RCC 7860 (cell line): ENCODE measurements at regions not wholly inside any gene's neighbourhood (a gene's known extent, or its start where the extent isn't known, plus 50 kb on each side); places are given as distances from the start of the nearest gene placed in this dataset.

Source experiments
- DNase-seq: peaks from one replicate; pipeline ENCODE4 v3.0.0-alpha.2; 2015; ENCODE audit warnings: low spot score
- FAIRE-seq: peaks from 2 replicates; lab custom pipeline; 2012; peaks lifted over from hg19 to GRCh38; lab: Jason Lieb, UNC

GRCh38 chr4:41451961-41452360 lies 86.0 kb upstream of the LIMCH1 start:
- no peak for DNase-seq

GRCh38 chr4:41452484-41453225 lies 85.3 kb upstream of the LIMCH1 start:
- no peak for FAIRE-seq
- no peak for DNase-seq

More at GRCh38 chr4:41451961-41452360, 86.0 kb upstream of the LIMCH1 start:
- no peak for FAIRE-seq

GRCh38 chr4:41454423-41454822 lies 83.5 kb upstream of the LIMCH1 start:
- DNase-seq (no peak), FAIRE-seq (no peak)

- FAIRE-seq (no peak), DNase-seq (no peak)
These were observed 82.8 kb upstream of the LIMCH1 start for GRCh38 chr4:41455206-41455605.

- FAIRE-seq, result no peak
- DNase-seq, result no peak
These were observed 81.3 kb upstream of the LIMCH1 start for GRCh38 chr4:41456559-41457101.

DNA sequence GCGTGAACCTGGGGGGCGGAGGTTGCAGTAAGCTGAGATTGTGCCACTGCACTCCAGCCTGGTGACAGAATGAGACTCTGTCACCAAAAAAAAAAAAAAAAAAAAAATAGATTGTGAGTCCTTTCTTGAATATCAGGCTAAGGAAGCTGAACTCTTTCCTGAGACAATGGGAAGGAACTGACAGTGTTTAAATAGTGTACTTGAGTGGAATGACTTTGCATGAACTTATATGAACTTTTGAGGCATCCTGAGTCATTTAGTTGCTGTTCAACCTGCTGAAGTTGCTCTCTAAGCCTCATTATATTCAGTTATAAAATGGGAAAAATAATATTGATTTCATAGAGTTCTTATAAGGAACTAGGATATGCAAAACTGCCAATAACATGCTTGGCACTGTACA lies 79.3 kb upstream of the LIMCH1 start:
- no peak for DNase-seq
- FAIRE-seq, result no peak

- FAIRE-seq, result no peak
- DNase-seq, result no peak
These were observed 77.3 kb upstream of the LIMCH1 start for GRCh38 chr4:41460641-41461040.

DNA sequence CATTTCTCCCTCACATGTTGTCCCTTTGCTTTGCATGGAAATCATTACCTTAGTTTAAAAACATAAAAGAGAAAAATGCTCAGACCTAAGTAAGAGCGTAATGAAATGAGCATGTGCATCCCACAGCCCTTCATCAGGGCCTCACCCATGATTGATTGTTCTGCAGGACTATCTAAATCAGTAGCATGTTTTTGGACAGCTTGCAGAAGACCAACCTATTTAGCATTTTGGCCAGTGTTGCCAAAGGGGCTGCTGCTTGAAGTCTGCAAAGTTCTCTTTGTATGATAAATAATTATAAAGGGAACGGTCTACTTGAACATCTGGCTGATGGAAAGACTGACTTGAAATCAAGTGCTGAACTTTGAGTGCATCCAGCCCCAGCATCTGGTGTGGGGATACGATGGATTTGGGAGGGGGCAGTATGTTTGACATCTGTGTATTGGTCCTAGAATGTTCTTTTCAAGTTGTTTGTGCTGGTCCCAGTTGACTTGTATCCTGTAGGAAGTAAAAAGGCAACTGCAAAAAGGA lies 76.1 kb upstream of the LIMCH1 start:
- FAIRE-seq, result no peak
- DNase-seq, result no peak

DNA sequence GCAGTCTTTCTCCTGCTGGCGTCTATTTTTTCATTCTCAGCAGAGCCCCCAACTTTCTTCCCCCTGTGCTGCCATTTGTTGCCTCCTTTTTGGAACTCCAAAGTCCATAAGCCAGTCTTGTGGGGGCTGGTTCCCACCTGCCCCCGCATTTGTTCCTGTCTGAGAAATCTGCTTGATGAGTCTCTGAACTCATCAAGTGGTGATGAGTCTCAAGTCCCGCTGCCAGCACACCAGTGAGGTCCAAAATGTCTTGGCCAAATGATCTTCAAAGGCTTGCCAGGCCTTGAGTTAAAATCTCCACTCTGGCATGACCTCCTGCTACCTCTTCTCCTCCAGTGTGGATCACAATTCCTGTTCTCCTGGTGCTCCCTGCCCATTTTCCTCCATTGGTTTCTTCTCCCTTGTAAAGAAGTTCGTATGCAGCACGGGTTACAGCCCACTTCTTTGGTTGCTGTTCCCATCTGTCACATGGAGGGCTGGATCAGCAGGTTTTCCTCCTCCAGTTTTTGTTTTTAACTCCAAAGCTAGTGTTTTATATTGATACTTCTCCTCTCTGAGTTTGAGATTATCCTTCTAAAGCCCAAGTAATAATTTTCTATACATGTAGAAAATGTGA lies 72.7 kb upstream of the LIMCH1 start:
- DNase-seq, result no peak
- no peak for FAIRE-seq

- FAIRE-seq, result no peak
- DNase-seq, result no peak
These were observed 71.7 kb upstream of the LIMCH1 start for GRCh38 chr4:41466249-41466648.

GRCh38 chr4:41468122-41468521 lies 69.8 kb upstream of the LIMCH1 start:
- DNase-seq (no peak), FAIRE-seq (no peak)

DNA sequence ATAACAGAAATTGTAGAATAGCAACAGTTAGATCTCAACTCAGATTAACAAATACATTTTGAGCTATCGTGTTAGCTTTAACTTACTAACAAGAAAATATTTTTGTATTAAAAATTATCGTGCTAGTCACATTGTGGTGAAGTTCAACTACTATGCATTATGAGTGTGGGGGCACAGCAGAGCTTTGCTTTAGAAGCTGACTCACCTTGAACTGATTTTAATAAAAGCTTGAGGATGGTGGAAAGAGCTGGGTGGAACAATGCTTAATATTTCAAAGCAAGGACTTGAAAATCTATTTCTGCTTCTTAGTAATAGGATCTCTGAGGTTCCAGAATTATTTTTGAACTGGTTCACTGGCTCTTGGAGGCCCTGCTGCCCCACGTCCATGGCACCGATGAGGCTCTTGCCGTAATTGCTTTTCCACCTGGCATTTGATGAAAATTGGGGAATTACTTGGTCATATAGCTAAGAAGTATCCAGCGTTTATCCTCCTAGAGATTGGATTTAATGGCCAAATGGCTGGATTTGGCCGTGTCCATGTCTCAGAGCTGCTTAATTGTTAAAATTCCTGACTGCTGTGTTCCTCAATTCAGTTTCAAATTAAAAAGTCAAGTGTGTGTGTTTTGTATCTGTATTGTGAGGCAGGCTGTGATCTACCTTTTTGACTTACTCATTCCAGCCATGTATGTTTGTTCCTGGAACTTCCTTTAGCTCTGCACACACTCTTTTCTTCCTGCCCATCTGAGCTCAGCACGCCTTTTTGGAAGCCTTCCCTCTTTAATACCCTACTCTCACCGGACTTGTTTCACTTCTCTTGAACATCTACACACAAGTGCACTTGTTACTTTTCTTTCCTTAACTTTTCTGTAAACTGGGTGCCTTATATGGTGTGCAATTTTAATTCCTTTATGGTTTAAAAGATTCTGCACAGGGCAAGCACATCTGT lies 66.6 kb upstream of the LIMCH1 start:
- DNase-seq, result no peak
- no peak for FAIRE-seq

GRCh38 chr4:41472081-41472480 lies 65.9 kb upstream of the LIMCH1 start:
- no peak for FAIRE-seq
- no peak for DNase-seq

- FAIRE-seq (no peak), DNase-seq (no peak)
These were observed 64.8 kb upstream of the LIMCH1 start for GRCh38 chr4:41473176-41473575.

DNA sequence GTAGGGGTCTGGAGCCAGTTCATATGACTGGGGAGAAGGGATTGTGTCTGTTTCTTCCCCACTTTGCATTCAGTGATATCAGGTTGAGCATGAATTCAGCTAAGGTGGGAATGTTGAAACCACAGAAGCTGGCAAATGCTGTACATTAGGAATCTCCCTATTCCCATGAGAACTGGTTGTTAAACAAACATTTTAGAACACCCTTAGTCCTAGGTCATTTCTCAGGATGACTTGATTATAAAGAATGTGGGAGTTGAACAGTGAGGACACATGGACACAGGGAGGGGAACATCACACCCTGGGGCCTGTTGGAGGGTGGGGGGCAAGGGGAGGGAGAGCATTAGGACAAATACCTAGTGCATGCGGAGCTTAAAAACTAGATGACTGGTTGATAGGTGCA lies 62.6 kb upstream of the LIMCH1 start:
- DNase-seq (peak; percentile 36), FAIRE-seq (no peak)

- DNase-seq, result no peak
- no peak for FAIRE-seq
These were observed 61.6 kb upstream of the LIMCH1 start for GRCh38 chr4:41476310-41476885.

GRCh38 chr4:41477181-41477905 lies 60.6 kb upstream of the LIMCH1 start:
- no peak for DNase-seq
- no peak for FAIRE-seq

DNA sequence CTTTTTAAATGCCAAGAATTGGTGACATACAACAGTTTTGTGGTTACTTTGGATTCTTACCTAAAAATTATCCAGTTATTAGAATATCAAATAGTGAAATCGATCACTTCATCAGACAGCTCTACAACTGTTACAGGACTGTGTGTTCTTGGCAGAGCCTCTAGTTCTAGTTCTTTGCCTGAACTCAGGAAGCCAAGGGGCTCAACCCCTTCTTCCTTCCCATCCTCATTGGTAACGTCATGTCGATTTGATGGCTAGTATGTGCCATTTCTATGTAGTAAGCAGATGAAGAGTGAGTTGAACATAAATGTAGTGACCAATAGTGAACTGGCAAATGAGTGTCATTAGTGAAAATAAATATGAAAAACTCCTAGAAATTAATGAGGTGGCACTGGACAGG lies 59.4 kb upstream of the LIMCH1 start:
- FAIRE-seq, result no peak
- DNase-seq, result no peak

DNA sequence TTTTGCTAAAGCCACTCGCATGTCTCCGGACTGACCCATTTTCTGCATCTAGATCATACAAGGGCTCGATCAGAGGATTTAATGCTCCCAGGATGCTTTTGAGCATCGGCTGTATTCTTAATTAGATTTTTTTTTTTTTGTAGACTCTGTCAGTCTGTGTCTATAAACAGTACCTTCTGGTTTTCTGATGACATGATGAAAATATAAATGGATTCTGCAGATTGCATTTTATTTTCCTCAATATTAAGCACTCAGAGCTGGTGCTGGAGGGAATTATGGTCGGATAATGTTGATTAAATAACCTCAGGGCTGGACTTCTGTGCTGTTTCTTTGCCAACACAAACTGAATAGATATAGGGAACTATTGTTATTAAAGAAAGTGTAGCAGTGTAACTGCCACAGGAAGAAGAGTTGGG lies 57.1 kb upstream of the LIMCH1 start:
- DNase-seq (no peak), FAIRE-seq (no peak)

- DNase-seq (no peak), FAIRE-seq (no peak)
These were observed 54.2 kb upstream of the LIMCH1 start for GRCh38 chr4:41483771-41484170.
